ENCODE measurements at regions not wholly inside any gene's neighbourhood (a gene's known extent, or its start where the extent isn't known, plus 50 kb on each side); places are given as distances from the start of the nearest gene placed in this dataset.

DNA sequence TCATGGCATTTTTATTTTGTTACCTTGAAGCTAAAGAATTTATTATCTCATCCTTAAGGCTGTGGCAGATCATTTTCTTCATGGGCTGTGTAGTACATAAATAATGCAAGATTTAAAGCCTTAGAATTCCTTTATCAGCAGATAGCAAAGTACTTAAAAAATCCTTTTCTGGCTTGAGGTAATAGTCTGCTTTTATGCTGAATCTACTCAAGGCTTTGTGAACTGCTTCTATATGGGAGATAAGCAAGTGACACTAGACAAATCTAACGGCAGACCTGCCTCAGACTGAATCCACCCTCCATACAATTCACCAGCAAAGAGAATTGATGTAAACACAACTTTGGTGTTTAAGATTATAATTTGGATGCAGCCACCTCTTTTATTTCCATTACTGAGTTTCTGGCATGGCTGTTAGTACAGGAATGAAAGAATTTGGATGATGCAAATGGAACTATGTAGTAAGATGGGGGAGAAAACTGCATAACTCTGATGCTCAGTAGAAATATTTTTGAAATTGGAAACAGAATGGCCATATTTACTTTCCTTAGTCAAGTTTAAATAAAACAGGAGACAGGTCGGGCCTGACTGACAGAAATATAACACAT is 1121.5 kb downstream of the NAALADL2 start:
- TF ChIP-seq, protein P1, sequence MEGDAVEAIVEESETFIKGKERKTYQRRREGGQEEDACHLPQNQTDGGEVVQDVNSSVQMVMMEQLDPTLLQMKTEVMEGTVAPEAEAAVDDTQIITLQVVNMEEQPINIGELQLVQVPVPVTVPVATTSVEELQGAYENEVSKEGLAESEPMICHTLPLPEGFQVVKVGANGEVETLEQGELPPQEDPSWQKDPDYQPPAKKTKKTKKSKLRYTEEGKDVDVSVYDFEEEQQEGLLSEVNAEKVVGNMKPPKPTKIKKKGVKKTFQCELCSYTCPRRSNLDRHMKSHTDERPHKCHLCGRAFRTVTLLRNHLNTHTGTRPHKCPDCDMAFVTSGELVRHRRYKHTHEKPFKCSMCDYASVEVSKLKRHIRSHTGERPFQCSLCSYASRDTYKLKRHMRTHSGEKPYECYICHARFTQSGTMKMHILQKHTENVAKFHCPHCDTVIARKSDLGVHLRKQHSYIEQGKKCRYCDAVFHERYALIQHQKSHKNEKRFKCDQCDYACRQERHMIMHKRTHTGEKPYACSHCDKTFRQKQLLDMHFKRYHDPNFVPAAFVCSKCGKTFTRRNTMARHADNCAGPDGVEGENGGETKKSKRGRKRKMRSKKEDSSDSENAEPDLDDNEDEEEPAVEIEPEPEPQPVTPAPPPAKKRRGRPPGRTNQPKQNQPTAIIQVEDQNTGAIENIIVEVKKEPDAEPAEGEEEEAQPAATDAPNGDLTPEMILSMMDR (IDR thresholded peaks at IDR 0.05) = no peak
- TF ChIP-seq RAD21 (IDR thresholded peaks at IDR 0.05; ENCODE audit: low read length) (no peak), YY1 (IDR thresholded peaks at IDR 0.05; ENCODE audit: low read depth) (no peak), FOXM1 (IDR thresholded peaks at IDR 0.05; ENCODE audit: low read depth) (no peak), GATA2 (CRISPR knock-in tag; IDR thresholded peaks at IDR 0.05) (no peak), RXRA (IDR thresholded peaks at IDR 0.05; ENCODE audit: borderline replicate concordance, low read depth) (no peak), EP300 (IDR thresholded peaks at IDR 0.05; ENCODE audit: borderline replicate concordance in 1 of 2, low read depth in 1 of 2, low read length in 1 of 2) (no peak), GABPA (IDR thresholded peaks at IDR 0.05; ENCODE audit: low read depth) (no peak), RFX5 (IDR thresholded peaks at IDR 0.05; ENCODE audit: low read length) (no peak), MXI1 (IDR thresholded peaks at IDR 0.05; ENCODE audit: low read depth, low read length) (no peak)
- TF ChIP-seq, protein P2, sequence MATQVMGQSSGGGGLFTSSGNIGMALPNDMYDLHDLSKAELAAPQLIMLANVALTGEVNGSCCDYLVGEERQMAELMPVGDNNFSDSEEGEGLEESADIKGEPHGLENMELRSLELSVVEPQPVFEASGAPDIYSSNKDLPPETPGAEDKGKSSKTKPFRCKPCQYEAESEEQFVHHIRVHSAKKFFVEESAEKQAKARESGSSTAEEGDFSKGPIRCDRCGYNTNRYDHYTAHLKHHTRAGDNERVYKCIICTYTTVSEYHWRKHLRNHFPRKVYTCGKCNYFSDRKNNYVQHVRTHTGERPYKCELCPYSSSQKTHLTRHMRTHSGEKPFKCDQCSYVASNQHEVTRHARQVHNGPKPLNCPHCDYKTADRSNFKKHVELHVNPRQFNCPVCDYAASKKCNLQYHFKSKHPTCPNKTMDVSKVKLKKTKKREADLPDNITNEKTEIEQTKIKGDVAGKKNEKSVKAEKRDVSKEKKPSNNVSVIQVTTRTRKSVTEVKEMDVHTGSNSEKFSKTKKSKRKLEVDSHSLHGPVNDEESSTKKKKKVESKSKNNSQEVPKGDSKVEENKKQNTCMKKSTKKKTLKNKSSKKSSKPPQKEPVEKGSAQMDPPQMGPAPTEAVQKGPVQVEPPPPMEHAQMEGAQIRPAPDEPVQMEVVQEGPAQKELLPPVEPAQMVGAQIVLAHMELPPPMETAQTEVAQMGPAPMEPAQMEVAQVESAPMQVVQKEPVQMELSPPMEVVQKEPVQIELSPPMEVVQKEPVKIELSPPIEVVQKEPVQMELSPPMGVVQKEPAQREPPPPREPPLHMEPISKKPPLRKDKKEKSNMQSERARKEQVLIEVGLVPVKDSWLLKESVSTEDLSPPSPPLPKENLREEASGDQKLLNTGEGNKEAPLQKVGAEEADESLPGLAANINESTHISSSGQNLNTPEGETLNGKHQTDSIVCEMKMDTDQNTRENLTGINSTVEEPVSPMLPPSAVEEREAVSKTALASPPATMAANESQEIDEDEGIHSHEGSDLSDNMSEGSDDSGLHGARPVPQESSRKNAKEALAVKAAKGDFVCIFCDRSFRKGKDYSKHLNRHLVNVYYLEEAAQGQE (IDR thresholded peaks at IDR 0.05; ENCODE audit: low read depth, low read length) = no peak

All from SK-N-SH (cell line).